ENCODE measurements at regions not wholly inside any gene's neighbourhood (a gene's known extent, or its start where the extent isn't known, plus 50 kb on each side); places are given as distances from the start of the nearest gene placed in this dataset.

DNA sequence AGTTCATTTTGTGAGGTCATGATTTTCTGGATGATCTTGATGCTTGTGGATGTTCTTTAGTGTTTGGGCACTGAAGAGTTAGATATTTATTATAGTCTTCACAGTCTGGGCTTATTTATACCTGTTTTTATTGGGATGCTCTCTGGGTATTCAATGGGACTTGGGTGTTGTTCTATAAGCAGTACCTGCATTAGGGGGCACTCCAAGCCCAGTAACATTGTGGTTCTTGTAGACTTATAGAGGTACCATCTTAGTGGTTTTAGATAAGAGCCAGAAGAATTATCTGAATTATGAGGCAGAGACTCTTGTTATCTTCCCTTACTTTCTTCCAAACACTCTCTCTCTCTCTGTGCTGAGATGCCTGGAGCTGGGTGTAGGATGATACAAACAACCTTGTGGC lies 470.0 kb downstream of the PIK3C3 start:
- no peak for ATAC-seq
- intact Hi-C loops (cut with DNase I): no loop called here

DNA sequence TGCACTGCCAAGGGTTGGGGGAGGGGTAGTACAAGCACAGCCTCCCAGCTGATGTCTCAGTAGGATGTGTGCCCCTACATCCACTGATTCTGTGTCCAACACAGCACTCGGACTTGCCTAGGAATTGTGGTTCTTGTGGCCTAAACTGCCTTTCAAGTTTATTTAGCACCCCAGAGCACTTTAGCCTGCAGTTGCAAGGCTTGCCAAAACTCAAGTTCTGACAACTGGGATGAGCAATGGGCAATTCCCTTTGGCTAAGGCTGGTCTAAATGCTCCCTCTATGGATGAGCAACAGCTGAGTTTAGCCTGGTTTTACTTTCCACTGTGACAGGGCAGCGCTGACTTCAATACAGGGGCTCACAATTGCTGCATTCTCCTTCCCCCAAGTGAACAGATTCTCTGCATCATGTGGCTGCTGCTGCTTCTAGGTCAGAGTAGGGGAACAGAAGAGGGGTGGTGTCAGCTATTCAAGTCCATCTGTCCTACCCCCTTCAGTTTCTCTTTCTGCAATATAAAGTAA lies 471.5 kb downstream of the PIK3C3 start:
- intact Hi-C loops (cut with DNase I): no loop called here
- no peak for DNase-seq (ENCODE audit: missing footprints)
- no peak for ATAC-seq

More for the DNA sequence above, 470.0 kb downstream of the PIK3C3 start:
- no peak for DNase-seq (ENCODE audit: missing footprints)

DNA sequence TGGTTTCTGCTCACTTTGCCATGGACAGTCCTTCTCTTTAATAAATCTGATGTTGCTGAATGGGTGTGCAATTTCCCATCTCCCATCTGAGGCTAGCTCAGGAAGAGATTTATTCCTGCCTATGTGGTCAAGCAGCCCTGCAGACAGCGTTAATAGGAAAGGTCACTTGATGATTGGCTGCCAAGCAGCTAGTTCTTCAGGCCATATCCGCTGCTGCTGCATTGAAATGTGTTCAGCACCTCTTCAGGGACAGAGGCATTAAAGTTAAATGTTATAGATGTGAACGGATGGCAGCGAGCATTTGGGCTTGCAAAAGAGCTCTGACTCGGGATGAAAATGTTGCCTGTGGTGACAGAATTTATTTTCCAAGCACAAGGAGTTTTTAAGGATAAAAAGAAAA lies 474.2 kb downstream of the PIK3C3 start:
- ATAC-seq (no peak), DNase-seq (ENCODE audit: missing footprints) (no peak)
- intact Hi-C loops (cut with DNase I): no loop called here

DNA sequence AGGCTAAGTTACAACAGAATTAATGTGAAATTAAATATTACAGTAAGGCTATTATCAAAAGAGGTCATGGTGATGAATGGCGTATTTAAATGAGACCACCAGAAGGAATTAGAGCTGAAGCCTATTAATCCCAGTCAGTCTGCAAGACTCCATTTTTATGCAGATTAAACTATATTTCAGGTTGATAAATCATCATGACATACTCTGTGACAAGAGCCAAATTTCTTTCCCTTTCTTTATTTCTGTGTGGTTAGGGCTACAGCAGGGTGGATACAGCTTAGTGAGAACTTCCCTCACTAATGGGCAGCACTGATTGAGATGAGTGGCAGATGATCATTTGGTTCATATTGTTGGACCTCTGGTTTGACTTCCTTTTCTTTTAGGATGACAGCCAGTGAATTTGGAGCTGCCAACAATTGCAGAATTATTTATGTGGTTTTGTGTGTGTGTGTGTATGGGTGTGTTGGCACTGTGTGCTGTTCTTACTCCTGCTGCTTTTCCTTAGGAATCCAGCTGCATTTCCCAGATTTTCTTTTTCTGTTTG lies 481.3 kb downstream of the PIK3C3 start:
- DNase-seq (ENCODE audit: missing footprints): no peak
- no peak for ATAC-seq
- intact Hi-C loops (cut with DNase I): no loop called here

DNA sequence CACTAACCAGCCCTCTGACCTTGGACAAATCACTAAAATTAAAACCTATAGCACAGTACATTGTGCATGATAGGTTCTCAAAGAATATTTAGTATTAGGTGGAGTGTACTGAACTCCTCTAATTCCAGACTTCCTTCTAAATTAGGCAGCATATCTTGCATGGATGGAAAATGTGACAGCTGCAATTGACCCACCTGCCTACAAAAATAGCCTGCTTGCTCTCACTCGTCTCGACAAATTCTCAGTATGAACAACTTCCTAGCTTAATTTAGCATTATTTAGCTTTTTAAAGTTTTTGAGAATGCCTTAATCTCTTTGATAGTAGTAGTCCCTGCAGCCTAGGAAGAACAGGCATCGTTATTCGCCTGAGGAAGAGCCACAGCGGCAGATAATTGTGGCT lies 482.0 kb downstream of the PIK3C3 start:
- ATAC-seq: no peak
- DNase-seq (ENCODE audit: missing footprints): no peak
- intact Hi-C loops (cut with DNase I): no loop called here

DNA sequence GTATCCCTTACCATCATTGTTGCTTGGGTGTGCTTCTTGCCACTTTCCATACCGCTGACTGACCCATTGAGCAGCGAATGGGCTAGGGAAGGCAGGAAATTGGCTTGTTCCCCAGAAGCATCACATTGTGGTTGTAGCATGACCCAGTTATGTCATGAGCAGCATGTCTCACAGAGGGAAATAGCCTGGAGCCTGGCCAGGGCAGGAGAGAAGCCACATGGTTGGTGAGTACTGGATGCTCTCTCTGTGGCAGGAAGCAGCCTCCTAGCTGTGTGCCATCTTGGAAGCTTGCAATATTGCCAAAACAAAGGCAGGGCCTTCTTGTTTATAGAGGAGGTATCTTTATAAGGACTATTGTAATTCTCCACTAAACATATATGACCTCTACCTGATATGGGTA lies 482.6 kb downstream of the PIK3C3 start:
- ATAC-seq (no peak), DNase-seq (ENCODE audit: missing footprints) (no peak)
- intact Hi-C loops (cut with DNase I): no loop called here

DNA sequence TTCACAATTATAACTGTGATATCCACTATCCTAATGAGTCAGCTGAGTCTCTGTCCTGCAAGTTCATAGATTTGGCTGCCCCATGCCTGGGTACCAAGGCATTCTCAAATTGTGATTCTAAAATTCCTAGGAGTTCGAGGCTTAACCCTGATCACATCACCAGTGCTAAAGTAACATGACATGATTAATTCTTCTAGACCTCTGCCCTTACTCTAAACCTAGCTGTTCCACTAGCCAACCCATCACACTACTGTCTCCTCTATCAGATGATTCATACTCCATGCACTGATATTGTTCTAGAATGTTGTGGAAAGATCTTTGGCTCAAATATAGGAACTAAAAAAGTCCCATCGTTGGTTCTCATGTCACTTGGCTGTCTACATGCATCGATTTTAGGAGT lies 487.6 kb downstream of the PIK3C3 start:
- intact Hi-C loops (cut with DNase I): no loop called here
- ATAC-seq (no peak), DNase-seq (ENCODE audit: missing footprints) (no peak)

DNA sequence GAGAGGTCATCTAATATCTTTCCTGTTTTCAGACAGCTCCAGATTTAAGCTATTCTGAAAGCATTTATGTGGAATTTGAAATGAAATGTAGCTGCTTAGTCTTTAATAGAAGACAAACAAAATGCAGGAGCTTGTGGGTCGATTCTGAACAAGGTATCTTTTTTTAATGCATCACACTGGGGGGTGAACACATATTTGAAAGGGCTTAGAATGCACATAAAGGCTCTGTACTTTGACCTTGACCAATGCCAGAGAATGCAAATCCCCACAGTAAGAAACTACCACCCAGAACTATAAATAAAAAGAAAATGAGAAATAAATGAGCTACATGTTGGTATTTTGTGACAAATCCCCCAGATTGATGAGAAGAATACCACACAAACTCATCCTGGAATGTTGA lies 489.3 kb downstream of the PIK3C3 start:
- intact Hi-C loops (cut with DNase I): no loop called here

DNA sequence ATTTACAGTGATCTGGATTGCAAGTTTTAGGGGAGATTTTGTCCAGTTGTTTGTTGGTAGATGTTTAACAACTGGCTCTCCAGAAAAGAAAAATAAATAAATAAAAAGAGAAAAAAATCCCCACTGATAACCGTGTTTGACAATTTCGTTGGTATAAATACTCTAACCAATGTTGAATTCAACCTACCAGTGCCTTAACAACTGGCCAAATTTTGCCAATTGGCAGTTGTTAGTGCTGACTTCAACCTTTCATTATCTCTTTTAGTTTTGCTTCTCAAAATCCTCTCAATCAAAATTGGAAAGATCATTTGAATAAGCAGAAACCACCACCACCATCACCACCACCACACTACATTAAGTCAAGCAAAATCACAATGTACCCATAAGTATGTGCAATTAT lies 490.3 kb downstream of the PIK3C3 start:
- intact Hi-C loops (cut with DNase I): no loop called here
- no peak for DNase-seq (ENCODE audit: missing footprints)
- ATAC-seq: no peak

More for the DNA sequence above, 489.3 kb downstream of the PIK3C3 start:
- ATAC-seq: no peak
- DNase-seq (ENCODE audit: missing footprints): no peak

DNA sequence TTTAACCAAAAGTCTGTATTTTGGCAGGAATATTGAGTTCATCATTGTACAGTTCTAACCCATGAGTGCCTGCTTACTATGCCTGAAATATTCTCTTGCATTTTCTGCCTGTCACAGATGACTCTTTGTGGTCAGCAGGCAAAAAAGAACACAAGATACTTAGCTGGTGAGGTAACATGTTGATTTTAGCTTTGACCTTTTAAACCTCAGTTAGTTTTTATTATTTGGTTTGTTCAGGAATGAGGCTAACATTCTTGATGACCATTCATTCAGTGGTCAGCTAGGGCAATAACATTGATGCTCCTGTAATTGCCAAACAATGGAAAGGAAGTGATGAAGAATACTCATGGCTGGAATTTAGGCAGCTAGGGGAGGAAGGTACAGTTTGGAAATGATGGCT lies 491.2 kb downstream of the PIK3C3 start:
- ATAC-seq: no peak
- intact Hi-C loops (cut with DNase I): no loop called here
- DNase-seq (ENCODE audit: missing footprints): no peak

DNA sequence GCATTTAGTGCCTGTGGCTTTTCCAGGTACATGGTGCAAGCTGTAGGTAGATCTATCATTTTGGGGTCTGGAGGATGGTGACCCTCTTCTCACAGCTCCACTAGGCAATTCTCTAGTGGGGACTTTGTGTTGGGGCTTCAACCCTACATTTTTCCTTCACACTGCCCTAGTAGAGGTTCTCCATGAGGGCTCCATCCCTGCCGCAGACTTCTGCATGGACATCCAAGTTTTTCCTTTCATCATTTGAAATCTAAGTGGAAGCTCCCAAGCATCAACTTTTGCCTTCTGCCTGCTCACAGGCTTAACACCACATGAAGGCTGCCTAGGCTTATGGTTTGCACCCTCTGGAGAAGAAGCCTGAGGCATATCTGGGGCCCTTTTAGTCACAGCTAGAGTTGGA lies 492.7 kb downstream of the PIK3C3 start:
- no peak for ATAC-seq
- intact Hi-C loops (cut with DNase I): no loop called here

DNA sequence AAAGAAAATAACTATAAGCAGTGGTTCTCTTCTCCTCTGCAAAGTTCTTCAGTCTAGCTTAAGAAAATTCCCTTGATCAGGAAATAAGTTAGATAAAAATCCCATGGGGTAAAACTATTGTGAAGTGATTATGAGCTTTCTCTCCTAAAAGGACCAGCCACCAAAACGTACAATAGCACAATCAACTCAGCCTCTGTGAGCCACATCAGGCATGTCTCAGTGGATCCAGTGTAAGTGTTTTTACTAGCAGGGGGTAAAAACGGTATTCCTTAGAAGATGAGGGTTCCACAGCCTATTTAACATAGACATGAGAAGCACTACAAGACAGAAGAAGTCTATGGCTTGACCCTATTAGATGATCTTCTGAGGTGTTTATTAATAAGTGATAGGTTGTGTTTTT lies 503.2 kb downstream of the PIK3C3 start:
- DNase-seq (ENCODE audit: missing footprints) (no peak), ATAC-seq (no peak)
- intact Hi-C loops (cut with DNase I): loop anchor here (10.0 kb wide), 1 partner anchor 63 kb away; no protein-coding TSS in a partner anchor

More for the DNA sequence above, 492.7 kb downstream of the PIK3C3 start:
- no peak for DNase-seq (ENCODE audit: missing footprints)

DNA sequence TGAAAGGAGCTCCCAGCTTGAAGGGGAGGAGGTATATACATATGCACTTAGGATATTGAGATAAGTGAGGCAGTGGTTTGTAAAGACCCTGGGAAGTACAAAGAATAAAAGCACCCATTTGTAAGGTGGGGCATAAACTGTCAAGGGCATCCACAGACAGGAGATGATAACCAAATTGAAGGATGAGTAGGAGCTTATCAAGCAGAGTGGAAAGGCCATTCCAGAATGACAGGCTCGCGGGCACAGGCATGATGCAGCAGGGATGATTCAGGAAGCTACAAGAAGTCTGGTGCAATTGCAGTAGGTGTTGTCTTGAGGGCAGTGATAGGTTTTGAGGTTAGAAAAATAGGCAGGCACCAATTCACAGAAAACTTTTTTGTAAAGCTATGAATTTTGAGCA lies 504.8 kb downstream of the PIK3C3 start:
- ATAC-seq: no peak

DNA sequence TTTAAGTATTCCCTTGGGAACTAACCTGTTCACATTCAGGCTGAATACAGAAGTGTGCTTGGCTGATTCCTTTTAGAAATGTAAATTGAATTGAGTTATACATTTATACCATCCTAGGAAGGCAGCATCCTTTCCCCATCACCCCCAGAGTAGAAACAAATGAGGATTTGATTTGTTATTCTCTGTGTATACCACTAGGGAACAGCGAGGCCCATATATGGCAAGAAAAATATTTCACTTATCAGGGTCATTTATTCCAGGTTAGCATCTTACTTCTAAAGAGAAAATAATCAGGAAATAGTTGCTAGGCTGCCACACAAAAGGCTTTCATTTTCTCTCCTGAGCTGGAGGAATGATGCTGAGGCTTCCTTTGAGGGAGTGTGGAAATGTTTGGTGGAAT lies 516.9 kb downstream of the PIK3C3 start:
- ATAC-seq (no peak), DNase-seq (ENCODE audit: missing footprints) (no peak)
- intact Hi-C loops (cut with DNase I): no loop called here

More for the DNA sequence above, 504.8 kb downstream of the PIK3C3 start:
- intact Hi-C loops (cut with DNase I): loop anchor here (10.0 kb wide), 1 partner anchor 65 kb away; no protein-coding TSS in a partner anchor
- DNase-seq (ENCODE audit: missing footprints): no peak

DNA sequence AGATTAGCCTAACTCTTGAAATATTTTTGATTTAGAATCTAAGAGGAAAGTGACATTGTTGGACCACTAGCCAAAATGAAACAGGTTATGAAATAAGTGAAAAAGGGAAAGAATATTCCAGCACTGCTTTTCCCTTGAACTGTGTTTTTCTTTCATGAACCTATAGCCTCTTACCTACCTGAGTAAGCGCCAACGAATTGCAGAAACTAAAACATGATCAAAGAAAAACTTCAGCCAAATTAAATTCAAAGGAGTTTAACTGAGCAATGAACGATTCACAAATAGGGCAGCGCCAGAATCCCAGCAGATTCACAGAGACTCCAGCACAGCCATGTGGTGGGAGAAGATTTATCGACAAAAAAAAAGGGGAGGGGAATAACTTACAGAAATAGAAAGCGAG lies 518.6 kb downstream of the PIK3C3 start:
- DNase-seq (ENCODE audit: missing footprints): no peak
- ATAC-seq: no peak
- intact Hi-C loops (cut with DNase I): no loop called here

DNA sequence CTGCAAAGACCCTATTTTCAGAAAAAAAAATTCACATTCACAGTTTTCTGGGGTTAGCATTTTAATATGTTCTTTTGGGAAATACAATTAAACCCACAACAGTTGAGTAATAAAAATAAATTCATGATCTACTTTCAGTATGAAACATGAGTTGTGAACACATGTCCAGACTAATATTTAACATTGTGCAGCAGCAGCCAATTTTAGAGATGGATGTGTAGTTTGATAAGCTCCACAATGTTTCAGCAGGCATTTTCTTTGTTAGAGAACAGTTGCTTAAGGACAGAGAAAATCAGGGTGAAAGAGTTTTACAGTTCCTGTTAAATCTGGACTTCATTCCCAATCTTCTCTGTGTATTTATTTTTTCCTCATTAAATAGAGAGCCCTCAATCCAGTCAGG lies 519.5 kb downstream of the PIK3C3 start:
- no peak for DNase-seq (ENCODE audit: missing footprints)
- no peak for ATAC-seq
- intact Hi-C loops (cut with DNase I): no loop called here

DNA sequence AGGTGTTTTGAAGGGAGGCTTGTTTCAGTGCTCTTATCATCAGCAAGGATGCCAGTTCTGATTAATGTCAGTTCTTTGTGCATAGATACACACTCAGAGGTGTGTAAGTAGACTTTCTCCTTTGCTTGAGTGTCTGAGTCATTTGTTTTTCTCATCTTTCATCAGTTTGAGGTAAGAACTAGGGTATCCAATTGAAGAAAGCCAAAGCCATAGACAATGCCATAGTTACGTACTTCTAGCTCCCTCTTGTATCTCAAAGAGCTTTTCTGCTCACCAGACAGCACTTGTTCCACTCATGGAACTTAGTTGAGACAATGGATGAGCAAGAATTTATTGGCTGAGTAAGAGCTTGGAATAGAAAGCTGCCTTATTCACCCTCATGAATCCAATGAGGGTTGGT lies 520.1 kb downstream of the PIK3C3 start:
- no peak for DNase-seq (ENCODE audit: missing footprints)
- no peak for ATAC-seq
- intact Hi-C loops (cut with DNase I): no loop called here

DNA sequence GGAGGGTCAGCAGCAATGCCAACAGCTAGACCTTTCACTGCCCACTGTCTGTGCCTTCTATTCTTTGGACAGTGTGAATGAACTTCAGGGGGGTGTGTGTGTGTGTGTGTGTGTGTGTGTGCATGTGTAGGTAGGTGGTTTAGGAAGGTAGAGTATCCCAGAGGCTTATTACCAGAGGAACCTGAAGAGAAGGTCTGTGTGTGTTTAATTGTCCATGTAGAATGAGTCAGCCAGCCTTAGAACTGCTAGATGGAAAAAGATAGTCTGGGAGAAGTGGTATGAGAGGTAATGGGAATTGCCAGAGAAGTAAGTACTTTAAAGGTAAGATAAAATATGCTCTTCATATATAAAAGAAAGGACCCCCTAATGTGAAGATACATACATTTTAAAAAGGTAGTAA lies 522.2 kb downstream of the PIK3C3 start:
- intact Hi-C loops (cut with DNase I): no loop called here
- ATAC-seq: no peak

DNA sequence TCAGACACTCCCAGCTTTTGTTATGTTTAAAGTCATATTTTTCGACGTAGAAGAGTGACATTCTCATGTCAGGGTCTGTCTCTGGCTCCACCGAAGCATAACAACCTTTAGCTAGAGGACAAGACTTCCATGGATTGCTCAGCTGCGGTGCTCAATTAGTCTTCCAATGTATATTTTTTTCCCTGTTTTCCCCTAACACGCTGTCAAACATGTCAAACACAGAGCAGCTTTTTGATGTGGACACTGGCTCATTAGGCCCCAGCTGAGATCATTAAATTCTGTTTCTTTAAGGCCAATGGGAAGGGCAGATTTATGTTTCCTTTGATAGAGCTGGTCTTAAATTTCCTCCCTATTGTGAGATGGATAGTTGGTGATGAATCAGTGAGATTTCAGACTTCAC lies 525.4 kb downstream of the PIK3C3 start:
- DNase-seq (ENCODE audit: missing footprints) (no peak), ATAC-seq (no peak)
- intact Hi-C loops (cut with DNase I): no loop called here

More for the DNA sequence above, 522.2 kb downstream of the PIK3C3 start:
- DNase-seq (ENCODE audit: missing footprints): no peak

DNA sequence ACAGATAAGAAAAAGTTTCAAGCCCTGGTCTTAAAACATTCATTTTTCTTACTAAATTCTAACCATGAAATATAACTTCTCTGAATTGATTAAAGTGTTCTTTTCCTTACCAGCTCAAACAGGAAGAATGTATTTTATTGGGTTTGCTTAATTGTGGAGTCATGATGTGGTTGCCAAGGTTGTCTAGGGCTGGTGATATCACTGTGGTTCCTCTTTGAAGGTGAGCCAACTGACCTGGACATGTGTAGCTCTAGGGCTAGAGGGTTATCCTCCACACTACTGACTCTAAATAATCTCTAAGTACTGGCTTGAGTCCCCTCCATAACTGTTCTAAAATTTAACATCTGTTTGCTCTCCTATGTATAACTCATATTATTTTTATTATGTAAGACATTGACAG lies 529.6 kb downstream of the PIK3C3 start:
- no peak for ATAC-seq
- DNase-seq (ENCODE audit: missing footprints): no peak
- intact Hi-C loops (cut with DNase I): no loop called here

DNA sequence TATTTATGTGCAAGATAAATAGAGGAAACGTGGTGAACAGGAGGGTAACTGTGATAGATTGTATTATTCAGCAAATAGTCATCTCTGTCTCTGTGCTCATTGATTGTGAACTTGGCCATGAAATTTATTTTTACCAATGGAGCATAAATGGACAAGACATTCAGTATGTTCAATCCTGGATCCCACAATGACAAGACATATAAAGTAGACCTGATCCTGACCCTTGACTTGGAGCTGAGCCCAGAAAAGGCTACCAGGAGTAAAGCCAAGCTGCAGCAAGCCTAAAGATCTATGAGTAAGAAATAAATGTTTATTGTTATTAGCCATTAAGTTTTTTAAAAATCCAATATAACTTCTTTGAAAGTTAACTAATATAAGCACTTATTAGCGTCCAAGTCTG lies 531.2 kb downstream of the PIK3C3 start:
- intact Hi-C loops (cut with DNase I): no loop called here
- ATAC-seq (no peak), DNase-seq (ENCODE audit: missing footprints) (no peak)

Data from Right ventricle myocardium inferior (tissue), 1 donor.